Mesenchymal stem cell (in vitro differentiated cells and primary cell): ENCODE measurements at regions not wholly inside any gene's neighbourhood (a gene's known extent, or its start where the extent isn't known, plus 50 kb on each side); places are given as distances from the start of the nearest gene placed in this dataset.

Source experiments
- DNase-seq: peaks from one replicate; pipeline ENCODE4 v3.0.0-alpha.2; 2013
- H2AFZ ChIP-seq: one replicate; pipeline ENCODE4 v1.6.1; 2013; ENCODE audit warnings: low read depth, mild to moderate bottlenecking, control low read depth, inconsistent platforms, low read length, moderate library complexity
- H2AK5ac ChIP-seq: 2 replicates; pipeline ENCODE4 v1.6.1; 2013; ENCODE audit warnings: low read length, moderate library complexity, mild to moderate bottlenecking, inconsistent platforms; ENCODE audit not compliant: severe bottlenecking
- H2BK120ac ChIP-seq: one replicate; pipeline ENCODE4 v1.6.1; 2013; ENCODE audit warnings: low read depth, mild to moderate bottlenecking, inconsistent platforms, low read length, moderate library complexity
- H2BK12ac ChIP-seq, 2 experiments: one replicate each; pipeline ENCODE4 v1.6.1; 2013; ENCODE audit warnings: inconsistent platforms in 2 of 2, low read length in 2 of 2, mild to moderate bottlenecking in 2 of 2, moderate library complexity in 2 of 2, control low read depth in 1 of 2
- H2BK15ac ChIP-seq: one replicate; pipeline ENCODE4 v1.6.1; 2013; ENCODE audit warnings: mild to moderate bottlenecking, low read depth, inconsistent platforms; ENCODE audit not compliant: poor library complexity, severe bottlenecking
- H2BK5ac ChIP-seq: 2 replicates; pipeline ENCODE4 v1.6.1; 2013; ENCODE audit warnings: low read depth, mild to moderate bottlenecking, low read length, control low read depth, inconsistent platforms; ENCODE audit not compliant: poor library complexity, severe bottlenecking
- H3K14ac ChIP-seq, 2 experiments: one replicate each; pipeline ENCODE4 v1.6.1; 2013; ENCODE audit warnings: inconsistent platforms in 2 of 2, low read length in 2 of 2, control low read depth in 1 of 2, mild to moderate bottlenecking in 1 of 2, moderate library complexity in 1 of 2
- H3K18ac ChIP-seq, 2 experiments: one replicate each; pipeline ENCODE4 v1.6.1; 2013; ENCODE audit warnings: inconsistent platforms in 2 of 2, low read length in 2 of 2, control low read depth in 1 of 2, low read depth in 1 of 2, mild to moderate bottlenecking in 1 of 2
- H3K23ac ChIP-seq, 2 experiments: one replicate each; pipeline ENCODE4 v1.6.1; 2013; ENCODE audit warnings: inconsistent platforms in 2 of 2, low read length in 2 of 2, mild to moderate bottlenecking in 2 of 2, moderate library complexity in 2 of 2, control low read depth in 1 of 2
- H3K27ac ChIP-seq: 2 replicates; pipeline ENCODE4 v1.5.1; 2013; ENCODE audit warnings: mild to moderate bottlenecking, moderate library complexity, low read length, control low read depth, inconsistent platforms; ENCODE audit not compliant: poor library complexity, severe bottlenecking
- H3K27me3 ChIP-seq, 2 experiments: 2 replicates each; pipeline versions ENCODE4 v1.6.1 to v1.7.0; 2013; ENCODE audit warnings: low read length in 2 of 2, mild to moderate bottlenecking in 2 of 2, moderate library complexity in 2 of 2, control low read depth in 1 of 2, inconsistent platforms in 1 of 2; ENCODE audit not compliant: control insufficient read depth in 1 of 2, insufficient read depth in 1 of 2
- H3K36me3 ChIP-seq, 2 experiments: 2 replicates each; pipeline versions ENCODE4 v1.6.1 to v1.7.0; 2013; ENCODE audit warnings: low read length in 2 of 2, control low read depth in 1 of 2, inconsistent platforms in 1 of 2, low read depth in 1 of 2, mild to moderate bottlenecking in 1 of 2; ENCODE audit not compliant: insufficient read depth in 2 of 2, control insufficient read depth in 1 of 2
- H3K4ac ChIP-seq, 2 experiments: one replicate each; pipeline ENCODE4 v1.6.1; 2013; ENCODE audit warnings: inconsistent platforms in 2 of 2, low read length in 2 of 2, mild to moderate bottlenecking in 2 of 2, moderate library complexity in 2 of 2, control low read depth in 1 of 2, low read depth in 1 of 2
- H3K4me1 ChIP-seq: 2 replicates; pipeline ENCODE4 v1.6.1; 2013; ENCODE audit warnings: low read depth, low read length, control low read depth; ENCODE audit not compliant: control insufficient read depth, insufficient read depth
- H3K4me2 ChIP-seq: 2 replicates; pipeline ENCODE4 v1.6.1; 2013; ENCODE audit warnings: low read length, mild to moderate bottlenecking, inconsistent platforms; ENCODE audit not compliant: poor library complexity, severe bottlenecking
- H3K4me3 ChIP-seq, 2 experiments: 2 replicates each; pipeline versions ENCODE4 v1.5.1 to v1.7.0; 2013; ENCODE audit warnings: low read length in 2 of 2, mild to moderate bottlenecking in 2 of 2, control low read depth in 1 of 2, low read depth in 1 of 2; ENCODE audit not compliant: insufficient read depth in 1 of 2
- H3K79me1 ChIP-seq: replicated peaks from 2 replicates; pipeline ENCODE4 v1.6.1; 2013; ENCODE audit warnings: mild to moderate bottlenecking, control low read depth, low read length, inconsistent platforms; ENCODE audit not compliant: poor library complexity, severe bottlenecking
- H3K9ac ChIP-seq: 2 replicates; pipeline ENCODE4 v1.7.0; 2013; ENCODE audit warnings: mild to moderate bottlenecking, low read length, moderate library complexity
- H3K9me3 ChIP-seq: 2 replicates; pipeline ENCODE4 v1.7.0; 2013; ENCODE audit warnings: mild to moderate bottlenecking, low read length; ENCODE audit not compliant: control insufficient read depth
- H4K8ac ChIP-seq: one replicate; pipeline ENCODE4 v1.6.1; 2013; ENCODE audit warnings: inconsistent platforms, mild to moderate bottlenecking, low read length, moderate library complexity
- H4K91ac ChIP-seq: one replicate; pipeline ENCODE4 v1.6.1; 2013; ENCODE audit warnings: mild to moderate bottlenecking, low read length, inconsistent platforms
- WGBS: methylation state at CpG from one replicate; pipeline ENCODE4 v1.1.7; 2013; ENCODE audit warnings: mixed read lengths; 5-methylcytosine and 5-hydroxymethylcytosine counted together

DNA sequence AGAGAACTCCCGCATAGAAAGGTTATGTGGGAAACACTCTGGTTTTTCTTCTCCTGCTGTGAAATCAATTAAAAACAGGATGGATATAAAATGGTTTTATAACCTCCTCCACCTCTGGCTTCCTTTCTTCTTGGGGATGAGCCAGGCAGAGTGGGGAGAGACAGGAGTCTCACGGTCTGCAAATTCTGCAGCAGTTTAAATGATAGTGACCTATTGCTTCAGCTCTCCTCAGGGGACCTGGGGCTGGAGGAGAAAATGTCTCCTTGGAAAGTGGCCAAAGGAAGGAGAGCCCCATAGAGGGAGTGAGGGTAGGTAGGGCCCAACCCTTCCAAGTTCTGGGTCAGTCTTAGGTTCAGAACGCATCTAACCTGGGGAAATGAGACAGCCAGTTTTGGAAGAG, 118.8 kb downstream of the MTX3 start:
- DNase-seq = no peak
- no peak overlapping the region for H4K8ac ChIP-seq
- no peak overlapping the region for H3K9ac ChIP-seq
- peaks cover 21 to 61% of the 10 kb centered on the region in 2 experiments for H3K27me3 ChIP-seq
- no peak overlapping the region for H2BK120ac ChIP-seq
- no peak overlapping the region for H3K18ac ChIP-seq
- no peak overlapping the region for H3K4me2 ChIP-seq
- H3K36me3 ChIP-seq = no peaks in the 10 kb centered on the region
- no peak overlapping the region for H4K91ac ChIP-seq
- no peak overlapping the region for H3K4ac ChIP-seq
- H2BK5ac ChIP-seq = no peak overlapping the region
- no peaks in the 10 kb centered on the region for H3K4me1 ChIP-seq
- no peak overlapping the region for H3K14ac ChIP-seq
- no peak overlapping the region for H2AFZ ChIP-seq
- H3K23ac ChIP-seq = no peak overlapping the region
- WGBS = 91% methylated on average over 1 of the region's 3 CpGs
- H2AK5ac ChIP-seq = no peak overlapping the region
- H3K4me3 ChIP-seq = no peak overlapping the region
- no peak overlapping the region for H2BK15ac ChIP-seq
- no peak overlapping the region for H2BK12ac ChIP-seq
- no peaks in the 10 kb centered on the region for H3K79me1 ChIP-seq
- no peak overlapping the region for H3K27ac ChIP-seq
- no peaks in the 10 kb centered on the region for H3K9me3 ChIP-seq

DNA sequence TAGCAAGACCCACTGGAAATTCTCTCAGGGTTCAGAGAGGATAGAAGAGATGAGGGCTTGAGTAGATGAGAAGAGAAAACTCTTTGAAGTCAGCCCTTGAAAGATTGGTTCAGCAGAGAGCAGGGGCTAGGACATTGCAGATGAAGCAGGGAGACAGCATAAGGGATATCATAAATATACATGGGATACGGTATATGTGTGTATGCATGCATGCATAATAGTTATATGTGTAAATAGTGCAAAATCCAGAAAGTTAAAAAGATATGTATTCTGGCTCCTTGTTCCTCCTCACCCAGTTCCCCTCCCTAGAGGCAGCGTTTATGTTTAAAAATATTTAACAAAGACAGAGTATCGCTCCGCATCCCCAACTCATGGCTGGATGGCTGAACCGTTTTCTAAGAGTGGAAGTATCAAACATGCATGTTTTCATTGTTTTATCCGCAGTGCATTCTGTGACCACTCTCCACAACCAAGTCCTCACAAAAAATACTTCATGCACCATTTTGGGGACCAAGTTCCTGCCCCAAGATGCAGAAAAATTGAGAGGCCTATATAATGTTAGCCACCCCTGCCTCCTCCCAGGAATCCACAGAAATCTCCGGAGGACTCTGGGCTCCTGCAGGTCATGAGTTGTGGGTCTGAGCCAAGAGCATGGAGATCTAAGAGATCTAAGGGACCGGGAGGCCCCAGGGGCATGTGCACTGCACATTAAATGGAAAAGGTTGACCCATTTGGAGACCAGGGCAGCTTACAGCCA, 119.5 kb downstream of the MTX3 start:
- H3K4me2 ChIP-seq = no peak overlapping the region
- H3K4me3 ChIP-seq = no peak overlapping the region
- H4K91ac ChIP-seq = no peak overlapping the region
- no peak overlapping the region for H2BK15ac ChIP-seq
- no peaks in the 10 kb centered on the region for H3K9me3 ChIP-seq
- no peak overlapping the region for H3K4ac ChIP-seq
- H3K27me3 ChIP-seq = peaks cover 25 to 66% of the 10 kb centered on the region in 2 experiments
- no peaks in the 10 kb centered on the region for H3K4me1 ChIP-seq
- H3K9ac ChIP-seq = no peak overlapping the region
- H3K79me1 ChIP-seq = no peaks in the 10 kb centered on the region
- H3K14ac ChIP-seq = no peak overlapping the region
- no peak overlapping the region for H2AK5ac ChIP-seq
- H2BK120ac ChIP-seq = no peak overlapping the region
- 88% methylated on average over 8 of the region's 8 CpGs for WGBS
- H4K8ac ChIP-seq = no peak overlapping the region
- H2BK5ac ChIP-seq = no peak overlapping the region
- DNase-seq = no peak
- no peak overlapping the region for H2AFZ ChIP-seq
- no peak overlapping the region for H3K27ac ChIP-seq
- H2BK12ac ChIP-seq = no peak overlapping the region
- no peak overlapping the region for H3K18ac ChIP-seq
- H3K23ac ChIP-seq = no peak overlapping the region
- no peaks in the 10 kb centered on the region for H3K36me3 ChIP-seq

DNA sequence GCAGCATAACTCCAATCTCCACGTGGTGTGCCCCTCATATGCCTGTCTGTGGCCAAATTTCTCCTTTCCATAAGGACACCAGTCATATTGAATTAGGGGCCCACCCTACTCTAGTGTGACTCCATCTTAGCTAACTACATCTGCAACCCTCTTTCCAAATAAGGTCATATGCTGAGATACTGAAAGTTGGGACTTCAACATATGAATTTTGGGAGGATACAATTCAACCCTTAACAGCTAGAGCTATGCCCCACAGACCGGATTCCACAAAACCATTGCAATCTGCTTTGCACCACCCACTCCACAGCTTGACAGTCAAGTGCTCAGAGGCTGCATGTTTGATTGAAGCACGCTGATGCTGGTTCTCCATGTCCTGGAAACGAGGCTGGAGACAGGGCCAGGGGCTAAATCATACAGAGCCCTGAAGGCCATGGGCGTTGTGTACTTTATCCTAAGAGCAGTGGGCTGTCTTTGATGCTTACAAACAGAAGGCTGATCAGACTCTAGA, 122.8 kb downstream of the MTX3 start:
- Histone ChIP-seq H3K4me1 (no peaks in the 10 kb centered on the region), H2BK120ac (no peak overlapping the region), H2BK5ac (no peak overlapping the region), H3K18ac (no peak overlapping the region), H3K23ac (no peak overlapping the region), H2AFZ (no peak overlapping the region), H3K4ac (no peak overlapping the region), H4K8ac (no peak overlapping the region), H4K91ac (no peak overlapping the region), H3K9me3 (no peaks in the 10 kb centered on the region), H3K79me1 (no peaks in the 10 kb centered on the region), H2BK12ac (no peak overlapping the region), H3K9ac (no peak overlapping the region), H3K27ac (no peak overlapping the region), H3K4me3 (no peak overlapping the region), H2BK15ac (no peak overlapping the region), H3K4me2 (no peak overlapping the region), H3K14ac (peak overlapping the region in 1 of 2 experiments; percentile 51), H3K36me3 (no peaks in the 10 kb centered on the region), H2AK5ac (no peak overlapping the region), H3K27me3 (peaks cover 25 to 37% of the 10 kb centered on the region in 2 experiments)
- WGBS = 56% methylated on average over 5 of the region's 5 CpGs
- no peak for DNase-seq

DNA sequence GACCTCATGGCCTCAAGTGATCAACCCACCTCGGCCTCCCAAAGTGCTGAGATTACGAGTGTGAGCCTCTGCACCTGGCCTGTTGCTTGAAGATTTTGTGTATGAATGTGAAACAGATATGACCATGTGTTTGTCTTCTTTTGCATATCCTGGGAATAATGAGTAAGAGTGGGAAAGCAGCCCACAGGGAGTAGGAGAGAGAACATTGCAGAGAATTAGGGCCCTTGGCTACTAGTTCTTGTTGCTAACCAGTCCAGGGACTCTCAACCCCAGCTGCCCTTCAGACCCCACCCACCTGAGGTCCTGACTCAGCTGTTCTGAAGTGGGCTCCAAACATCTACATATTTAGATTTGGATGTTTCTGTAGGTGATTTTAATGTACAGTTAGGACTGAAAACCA, 125.5 kb downstream of the MTX3 start:
- WGBS = 90% methylated on average over 2 of the region's 2 CpGs
- no peak overlapping the region for H3K14ac ChIP-seq
- no peak overlapping the region for H4K8ac ChIP-seq
- H3K4me1 ChIP-seq = no peaks in the 10 kb centered on the region
- H3K4me3 ChIP-seq = no peak overlapping the region
- no peaks in the 10 kb centered on the region for H3K36me3 ChIP-seq
- no peak overlapping the region for H3K4me2 ChIP-seq
- H3K27me3 ChIP-seq = peaks cover 17 to 20% of the 10 kb centered on the region in 2 experiments
- no peak overlapping the region for H2BK120ac ChIP-seq
- no peak overlapping the region for H4K91ac ChIP-seq
- no peaks in the 10 kb centered on the region for H3K9me3 ChIP-seq
- H2BK5ac ChIP-seq = no peak overlapping the region
- no peaks in the 10 kb centered on the region for H3K79me1 ChIP-seq
- H3K23ac ChIP-seq = no peak overlapping the region
- no peak overlapping the region for H3K4ac ChIP-seq
- no peak overlapping the region for H3K18ac ChIP-seq
- no peak overlapping the region for H2BK12ac ChIP-seq
- H3K9ac ChIP-seq = no peak overlapping the region
- H2AK5ac ChIP-seq = no peak overlapping the region
- DNase-seq = no peak
- no peak overlapping the region for H2BK15ac ChIP-seq
- H3K27ac ChIP-seq = no peak overlapping the region
- H2AFZ ChIP-seq = no peak overlapping the region
